OCI-LY3 (cell line): ENCODE measurements at regions not wholly inside any gene's neighbourhood (a gene's known extent, or its start where the extent isn't known, plus 50 kb on each side); places are given as distances from the start of the nearest gene placed in this dataset.

Experiments used
- H2AFZ ChIP-seq: fragments of 200-600, 300-600 bp; shearing (Covaris generic); 2 replicates; pipeline ENCODE4 v1.6.0; 2014; ENCODE audit warnings: antibody characterized with exemption, low read depth, low read length
- H3K27ac ChIP-seq: fragments of 200-600, 300-600 bp; sonication (generic); 2 replicates; pipeline ENCODE4 v1.5.1; 2014; ENCODE audit warnings: mild to moderate bottlenecking, low read length, moderate library complexity, mixed read lengths
- H3K27me3 ChIP-seq: fragments of 200-600, 300-600 bp; sonication (generic); 2 replicates; pipeline ENCODE4 v1.6.1; 2014; ENCODE audit warnings: low read depth, low read length, mixed read lengths
- H3K36me3 ChIP-seq: fragments of 200-600, 300-600 bp; sonication (generic); replicated peaks from 2 replicates; pipeline ENCODE3; 2014; ENCODE audit warnings: low read depth, low read length, mixed read lengths
- H3K4me1 ChIP-seq: fragments of 300-600, 200-600 bp; sonication (generic); 2 replicates; pipeline ENCODE4 v1.6.1; 2014; ENCODE audit warnings: low read length, mixed read lengths
- H3K4me2 ChIP-seq: fragments of 200-600, 300-600 bp; sonication (generic); 2 replicates; pipeline ENCODE4 v1.6.1; 2014; ENCODE audit warnings: low read length, mixed read lengths
- H3K4me3 ChIP-seq: fragments of 300-600, 200-600 bp; sonication (generic); 2 replicates; pipeline ENCODE4 v1.5.1; 2014; ENCODE audit warnings: antibody characterized with exemption, mild to moderate bottlenecking, low read length, moderate library complexity
- H3K79me2 ChIP-seq: fragments of 300-600, 200-600 bp; shearing (Covaris generic); 2 replicates; pipeline ENCODE4 v1.6.1; 2014; ENCODE audit warnings: mild to moderate bottlenecking, low read length, mixed read lengths
- H3K9ac ChIP-seq: fragments of 300-600, 200-600 bp; shearing (Covaris generic); 2 replicates; pipeline ENCODE4 v1.6.0; 2014; ENCODE audit warnings: mild to moderate bottlenecking, low read length, moderate library complexity
- H3K9me3 ChIP-seq: fragments of 200-600, 300-600 bp; shearing (Covaris generic); 2 replicates; pipeline ENCODE4 v1.6.1; 2014; ENCODE audit warnings: low read length, mixed read lengths; ENCODE audit not compliant: insufficient read depth
- H4K20me1 ChIP-seq: fragments of 200-600, 300-600 bp; sonication (generic); 2 replicates; pipeline ENCODE4 v1.6.1; 2016; ENCODE audit warnings: low read length, mixed read lengths; ENCODE audit not compliant: insufficient read depth
- EZH2phosphoT487 ChIP-seq: fragments of 200-600 bp; shearing (Covaris generic); IDR thresholded peaks from 2 replicates; pipeline ENCODE4 v1.6.1; 2018; ENCODE audit warnings: antibody characterized with exemption, mixed run types, low read depth
- TF ChIP-seq, protein P1 (sequence below): fragments of 200-600, 300-600 bp; sonication (generic); IDR thresholded peaks from 2 replicates; pipeline ENCODE4 v1.5.1; 2014; ENCODE audit warnings: antibody characterized with exemption, low read length, low read depth

DNA sequence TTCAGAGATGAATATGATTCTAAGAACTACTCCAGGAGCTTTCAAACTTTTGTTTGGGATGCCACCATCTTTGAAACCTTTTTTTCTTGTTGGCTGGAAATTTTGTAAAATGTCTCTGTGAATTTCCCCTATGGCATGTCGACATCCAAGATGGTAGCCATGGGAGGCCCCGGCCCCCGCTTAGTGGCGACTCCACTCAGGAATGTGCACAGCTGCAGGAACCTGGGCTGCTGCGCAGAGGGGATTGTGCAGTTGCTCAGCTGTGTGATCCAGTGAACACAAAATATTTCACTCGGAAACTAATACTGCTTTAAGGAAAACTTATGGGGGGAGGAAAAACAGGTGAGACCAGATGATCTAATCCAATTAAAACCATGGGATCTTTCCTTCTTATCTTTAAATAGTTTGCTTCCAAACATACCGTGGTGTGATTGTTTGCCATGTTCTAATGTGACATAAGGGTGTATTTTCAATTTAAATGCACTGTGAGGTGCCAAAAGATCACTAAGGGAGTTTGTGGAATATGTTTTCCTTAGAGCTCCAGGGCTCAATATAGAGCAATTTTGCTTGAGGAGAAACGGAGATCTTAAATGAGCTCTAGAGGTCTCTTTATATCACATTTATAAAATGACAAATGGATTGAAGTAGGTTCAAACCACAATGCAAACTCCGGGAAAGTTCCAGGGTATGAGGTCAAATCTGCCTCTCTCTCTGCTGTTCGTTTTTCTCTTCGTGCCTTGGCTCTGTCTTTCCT, 497.7 kb downstream of the FGF9 start:
- Histone ChIP-seq H3K9ac (no peak overlapping the region), H3K36me3 (no peaks in the 10 kb centered on the region), H2AFZ (no peak overlapping the region), H3K9me3 (no peaks in the 10 kb centered on the region), H3K27me3 (0 out of 2 replicates have a peak, but pooled peaks cover 3% of the 10 kb centered on the region), H3K27ac (no peak overlapping the region), H4K20me1 (no peaks in the 10 kb centered on the region), H3K4me3 (no peak overlapping the region), H3K4me2 (no peak overlapping the region), H3K79me2 (no peaks in the 10 kb centered on the region), H3K4me1 (no peaks in the 10 kb centered on the region)
- TF ChIP-seq, protein P1, sequence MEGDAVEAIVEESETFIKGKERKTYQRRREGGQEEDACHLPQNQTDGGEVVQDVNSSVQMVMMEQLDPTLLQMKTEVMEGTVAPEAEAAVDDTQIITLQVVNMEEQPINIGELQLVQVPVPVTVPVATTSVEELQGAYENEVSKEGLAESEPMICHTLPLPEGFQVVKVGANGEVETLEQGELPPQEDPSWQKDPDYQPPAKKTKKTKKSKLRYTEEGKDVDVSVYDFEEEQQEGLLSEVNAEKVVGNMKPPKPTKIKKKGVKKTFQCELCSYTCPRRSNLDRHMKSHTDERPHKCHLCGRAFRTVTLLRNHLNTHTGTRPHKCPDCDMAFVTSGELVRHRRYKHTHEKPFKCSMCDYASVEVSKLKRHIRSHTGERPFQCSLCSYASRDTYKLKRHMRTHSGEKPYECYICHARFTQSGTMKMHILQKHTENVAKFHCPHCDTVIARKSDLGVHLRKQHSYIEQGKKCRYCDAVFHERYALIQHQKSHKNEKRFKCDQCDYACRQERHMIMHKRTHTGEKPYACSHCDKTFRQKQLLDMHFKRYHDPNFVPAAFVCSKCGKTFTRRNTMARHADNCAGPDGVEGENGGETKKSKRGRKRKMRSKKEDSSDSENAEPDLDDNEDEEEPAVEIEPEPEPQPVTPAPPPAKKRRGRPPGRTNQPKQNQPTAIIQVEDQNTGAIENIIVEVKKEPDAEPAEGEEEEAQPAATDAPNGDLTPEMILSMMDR: no peak
- TF ChIP-seq EZH2phosphoT487: no peak

DNA sequence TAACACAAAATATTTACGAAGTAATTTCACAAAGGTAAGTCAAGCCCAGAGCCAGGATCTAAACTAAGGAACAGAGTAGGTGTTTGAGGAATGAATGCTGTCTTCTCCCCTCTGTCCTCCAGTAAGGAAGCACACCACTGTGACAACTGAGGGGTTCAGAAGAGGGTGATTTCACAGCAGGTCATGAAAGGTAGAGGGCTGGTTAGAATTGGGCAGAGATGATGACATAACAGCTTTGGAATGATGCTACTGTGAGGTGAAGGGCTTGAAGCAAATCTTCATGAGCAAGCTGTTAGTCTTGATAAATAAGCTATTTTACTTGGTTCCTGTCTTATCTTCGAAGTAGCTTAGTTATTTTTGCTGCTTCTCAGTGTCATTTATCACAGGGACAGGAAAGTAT, 498.6 kb downstream of the FGF9 start:
- Histone ChIP-seq H2AFZ (no peak overlapping the region), H3K27me3 (0 out of 2 replicates have a peak, but pooled peaks cover 3% of the 10 kb centered on the region), H3K4me3 (no peak overlapping the region), H3K79me2 (no peaks in the 10 kb centered on the region), H3K9me3 (no peaks in the 10 kb centered on the region), H3K9ac (no peak overlapping the region), H3K4me1 (no peaks in the 10 kb centered on the region), H4K20me1 (no peaks in the 10 kb centered on the region), H3K4me2 (no peak overlapping the region), H3K36me3 (no peaks in the 10 kb centered on the region), H3K27ac (no peak overlapping the region)
- no peak for TF ChIP-seq EZH2phosphoT487
- TF ChIP-seq, protein P1: no peak

DNA sequence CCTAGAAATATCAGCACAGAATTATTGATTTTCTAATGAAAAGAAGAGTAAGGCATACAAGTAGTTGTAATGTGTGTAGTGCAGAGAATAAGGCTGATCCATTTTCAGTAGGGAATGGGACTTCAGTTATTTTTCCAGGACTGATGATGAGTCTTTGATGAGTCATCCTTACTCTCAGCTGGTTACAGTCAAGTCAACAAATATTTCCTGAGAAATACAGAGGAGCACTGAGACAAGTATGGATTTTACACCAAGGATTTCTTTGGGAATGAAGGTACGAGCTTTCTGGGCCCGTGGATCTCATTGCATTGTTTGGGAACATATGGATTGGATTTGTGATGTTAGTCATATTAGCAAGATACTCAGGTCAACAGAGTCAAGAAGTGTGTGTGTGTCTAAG, 502.7 kb downstream of the FGF9 start:
- no peaks in the 10 kb centered on the region for H3K4me1 ChIP-seq
- no peak overlapping the region for H3K27ac ChIP-seq
- H3K4me3 ChIP-seq: no peak overlapping the region
- H3K9me3 ChIP-seq: no peaks in the 10 kb centered on the region
- H4K20me1 ChIP-seq: no peaks in the 10 kb centered on the region
- 0 out of 2 replicates have a peak, but pooled peaks cover 3% of the 10 kb centered on the region for H3K27me3 ChIP-seq
- no peak overlapping the region for H2AFZ ChIP-seq
- no peak overlapping the region for H3K4me2 ChIP-seq
- TF ChIP-seq, protein P1: no peak
- no peak for TF ChIP-seq EZH2phosphoT487
- H3K79me2 ChIP-seq: no peaks in the 10 kb centered on the region
- no peaks in the 10 kb centered on the region for H3K36me3 ChIP-seq
- H3K9ac ChIP-seq: no peak overlapping the region

DNA sequence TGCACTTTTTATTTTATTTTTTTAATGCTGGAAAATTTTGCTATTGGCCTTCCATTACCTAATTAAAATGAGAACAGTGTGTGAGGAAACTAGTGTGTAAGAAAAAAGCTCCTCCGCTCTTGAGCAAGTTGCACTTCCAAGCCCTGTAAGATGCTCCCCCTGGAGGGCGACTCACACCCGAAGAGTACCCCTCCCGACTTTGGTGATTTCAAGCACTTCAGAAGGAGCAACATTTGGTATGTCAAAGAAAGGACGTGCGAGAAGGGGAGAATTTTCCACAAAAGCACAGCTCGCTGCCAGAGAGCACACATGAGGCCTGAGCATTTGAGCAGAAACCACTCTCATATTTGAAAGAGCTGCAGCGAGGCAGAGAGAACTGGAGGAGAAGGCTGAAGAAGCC, 504.4 kb downstream of the FGF9 start:
- Histone ChIP-seq H4K20me1 (no peaks in the 10 kb centered on the region), H3K27ac (no peak overlapping the region), H3K4me1 (no peaks in the 10 kb centered on the region), H2AFZ (no peak overlapping the region), H3K36me3 (no peaks in the 10 kb centered on the region), H3K9me3 (no peaks in the 10 kb centered on the region), H3K4me2 (no peak overlapping the region), H3K9ac (no peak overlapping the region), H3K79me2 (no peaks in the 10 kb centered on the region), H3K27me3 (0 out of 2 replicates have a peak, but pooled peaks cover 3% of the 10 kb centered on the region), H3K4me3 (no peak overlapping the region)
- TF ChIP-seq EZH2phosphoT487: no peak
- TF ChIP-seq, protein P1: no peak
